Fibroblast of skin of back (primary cell): ENCODE measurements at regions not wholly inside any gene's neighbourhood (a gene's known extent, or its start where the extent isn't known, plus 50 kb on each side); places are given as distances from the start of the nearest gene placed in this dataset.
"Not testable (repeated sequence)": the region's sequence is repeated elsewhere in the genome, so short reads cannot be mapped to it uniquely, and the experiment has no call there.

Source experiments
- DNase-seq: peaks from one replicate; pipeline ENCODE4 v3.0.0-alpha.2; 2013

DNA sequence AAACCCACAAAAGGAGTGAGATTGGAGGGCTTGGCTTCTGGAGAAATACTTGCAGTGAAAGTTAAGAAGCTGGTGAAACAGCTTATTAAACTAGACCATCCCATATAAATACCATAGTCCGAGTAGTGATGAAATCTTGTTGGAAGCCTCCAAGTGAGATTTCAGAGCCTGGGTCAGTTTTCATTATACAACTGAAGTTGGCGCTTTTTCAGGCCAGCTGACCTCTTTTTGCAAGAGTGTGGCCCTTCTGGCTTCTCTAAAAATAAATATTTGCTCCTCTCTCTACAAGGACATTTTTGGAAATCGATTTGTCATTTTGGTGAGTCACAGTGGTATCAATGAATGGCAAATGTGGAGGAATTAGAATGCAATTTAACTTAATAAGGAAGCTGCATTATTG, 51.2 kb upstream of the THRB start:
- no peak for DNase-seq

GRCh38 chr3:24548278-24548677, 53.6 kb upstream of the THRB start:
- peak; percentile 57 for DNase-seq

- peak; percentile 4 for DNase-seq
Measured at GRCh38 chr3:24550588-24550987, 55.9 kb upstream of the THRB start.

GRCh38 chr3:24551626-24552025, 57.0 kb upstream of the THRB start:
- DNase-seq: no peak

GRCh38 chr3:24562895-24563294, 68.2 kb upstream of the THRB start:
- no peak for DNase-seq

- DNase-seq: no peak
Measured at GRCh38 chr3:24565053-24565452, 70.4 kb upstream of the THRB start.

- DNase-seq: no peak
Measured at GRCh38 chr3:24565656-24566055, 71.0 kb upstream of the THRB start.

DNA sequence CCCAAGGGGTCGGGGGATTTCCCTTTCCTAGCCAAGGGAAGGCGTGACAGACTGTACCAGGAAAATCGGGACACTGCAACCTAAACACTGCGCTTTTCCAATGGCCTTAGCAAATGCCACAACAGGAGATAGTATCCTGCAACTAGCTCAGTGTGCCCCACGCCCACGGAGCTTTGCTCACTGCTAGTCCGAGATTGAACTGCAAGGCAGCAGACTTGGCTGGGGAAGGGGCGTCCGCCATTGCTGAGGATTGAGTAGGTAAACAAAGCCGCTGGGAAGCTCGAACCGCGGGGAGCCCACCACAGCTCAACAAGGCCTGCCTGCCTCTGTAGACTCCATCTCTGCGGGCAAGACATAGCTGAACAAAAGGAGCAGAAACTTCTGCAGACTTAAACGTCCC, 72.3 kb upstream of the THRB start:
- no peak for DNase-seq

- DNase-seq: not testable (repeated sequence)
Measured at GRCh38 chr3:24572409-24572808, 77.8 kb upstream of the THRB start.

DNA sequence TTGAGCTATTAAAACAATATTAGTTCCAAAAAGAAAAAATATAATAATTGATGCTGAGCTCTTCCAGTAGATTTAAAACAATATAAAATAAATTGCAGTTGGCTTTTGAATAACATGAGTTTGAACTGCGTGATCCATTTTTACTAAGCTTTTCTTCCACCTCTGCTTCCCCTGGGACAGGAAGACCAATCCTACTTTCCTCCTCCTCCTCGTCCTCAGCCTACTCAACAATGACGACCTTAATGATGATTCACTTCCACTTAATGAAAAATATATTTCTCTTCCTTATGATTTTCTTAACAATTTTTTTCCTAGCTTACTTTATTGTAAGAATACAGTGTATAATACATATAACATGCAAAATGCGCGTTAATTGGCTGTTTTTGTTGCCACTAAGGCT, 78.9 kb upstream of the THRB start:
- DNase-seq: no peak

DNA sequence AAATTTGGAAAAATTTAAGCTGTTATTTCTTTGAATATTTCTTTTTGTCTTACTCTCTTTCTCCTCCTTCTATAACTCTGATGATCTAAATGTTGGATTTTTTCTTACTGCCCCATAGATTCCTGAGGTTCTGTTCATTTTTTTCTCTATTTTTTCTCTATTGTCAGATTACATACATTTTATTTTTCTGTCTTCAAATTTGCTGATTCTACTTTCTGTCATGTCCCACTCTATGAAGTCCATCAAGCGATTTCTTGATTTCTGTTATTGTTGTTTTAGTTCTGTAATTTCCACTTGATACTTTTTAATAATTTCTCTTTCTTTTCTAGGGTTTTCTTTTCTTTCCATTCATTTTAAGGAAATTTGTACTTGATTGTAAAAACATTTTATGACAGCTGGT, 83.7 kb upstream of the THRB start:
- DNase-seq: no peak

DNA sequence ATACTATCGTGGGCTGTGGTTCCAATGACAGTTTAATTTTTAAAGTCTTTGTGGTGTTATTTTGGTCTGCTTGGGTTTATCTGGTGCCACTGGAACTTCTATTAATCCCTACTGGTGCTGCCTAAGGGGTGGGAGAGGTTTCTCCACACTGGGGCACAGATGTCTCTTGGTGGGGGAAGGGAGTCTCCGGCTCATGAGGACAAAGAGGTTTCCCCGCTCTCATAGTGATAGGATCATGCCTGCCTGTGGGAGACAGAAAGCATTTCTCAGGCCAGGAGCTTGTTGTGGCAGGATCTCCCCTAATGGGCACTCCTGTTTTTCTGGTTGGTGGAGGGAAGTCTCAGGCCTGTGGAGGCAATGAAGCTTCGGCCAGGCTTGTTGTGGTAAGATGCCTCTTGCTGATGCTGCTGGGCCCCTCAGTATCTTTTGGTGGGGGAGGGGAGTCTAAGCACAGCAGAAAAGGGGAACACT, 84.3 kb upstream of the THRB start:
- DNase-seq: no peak

GRCh38 chr3:24582431-24583403, 88.1 kb upstream of the THRB start:
- no peak for DNase-seq

DNA sequence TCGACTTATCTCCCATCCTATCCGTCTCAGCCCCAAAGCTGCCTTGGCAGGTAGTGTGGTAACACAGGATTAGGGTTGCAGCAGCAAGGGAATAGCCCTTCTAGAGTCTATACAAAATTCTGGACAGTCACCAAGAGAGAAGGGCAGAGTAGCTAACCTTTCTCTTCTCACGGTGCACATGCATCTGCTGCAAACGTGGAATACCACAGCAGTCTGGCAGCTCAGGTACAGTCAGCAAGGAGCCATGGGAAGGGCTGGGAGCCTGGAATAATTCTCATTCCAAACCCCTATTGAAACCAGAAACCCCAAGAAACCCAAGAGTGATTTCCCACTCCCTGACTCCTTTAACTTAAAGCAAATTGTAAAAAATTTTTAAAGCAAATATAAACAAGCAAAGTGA, 92.3 kb upstream of the THRB start:
- DNase-seq: no peak

- no peak for DNase-seq
Measured at GRCh38 chr3:24588629-24589512, 94.2 kb upstream of the THRB start.

DNA sequence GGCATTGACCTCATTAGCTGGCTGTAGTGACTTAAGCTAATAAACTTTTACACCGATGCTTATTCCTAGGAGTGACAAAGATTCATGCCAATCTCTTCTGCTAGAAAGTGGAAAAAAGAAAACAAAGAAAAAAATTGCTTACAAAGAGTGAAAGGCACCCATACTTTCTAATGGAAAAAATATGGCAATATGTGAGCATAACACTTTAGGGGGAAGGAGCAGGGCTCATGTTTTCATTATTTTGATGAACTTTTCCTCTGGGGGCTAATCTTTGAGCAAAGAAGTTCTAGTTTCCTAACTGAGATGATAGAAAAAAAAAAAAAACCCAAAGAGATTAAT, 94.8 kb upstream of the THRB start:
- no peak for DNase-seq

DNA sequence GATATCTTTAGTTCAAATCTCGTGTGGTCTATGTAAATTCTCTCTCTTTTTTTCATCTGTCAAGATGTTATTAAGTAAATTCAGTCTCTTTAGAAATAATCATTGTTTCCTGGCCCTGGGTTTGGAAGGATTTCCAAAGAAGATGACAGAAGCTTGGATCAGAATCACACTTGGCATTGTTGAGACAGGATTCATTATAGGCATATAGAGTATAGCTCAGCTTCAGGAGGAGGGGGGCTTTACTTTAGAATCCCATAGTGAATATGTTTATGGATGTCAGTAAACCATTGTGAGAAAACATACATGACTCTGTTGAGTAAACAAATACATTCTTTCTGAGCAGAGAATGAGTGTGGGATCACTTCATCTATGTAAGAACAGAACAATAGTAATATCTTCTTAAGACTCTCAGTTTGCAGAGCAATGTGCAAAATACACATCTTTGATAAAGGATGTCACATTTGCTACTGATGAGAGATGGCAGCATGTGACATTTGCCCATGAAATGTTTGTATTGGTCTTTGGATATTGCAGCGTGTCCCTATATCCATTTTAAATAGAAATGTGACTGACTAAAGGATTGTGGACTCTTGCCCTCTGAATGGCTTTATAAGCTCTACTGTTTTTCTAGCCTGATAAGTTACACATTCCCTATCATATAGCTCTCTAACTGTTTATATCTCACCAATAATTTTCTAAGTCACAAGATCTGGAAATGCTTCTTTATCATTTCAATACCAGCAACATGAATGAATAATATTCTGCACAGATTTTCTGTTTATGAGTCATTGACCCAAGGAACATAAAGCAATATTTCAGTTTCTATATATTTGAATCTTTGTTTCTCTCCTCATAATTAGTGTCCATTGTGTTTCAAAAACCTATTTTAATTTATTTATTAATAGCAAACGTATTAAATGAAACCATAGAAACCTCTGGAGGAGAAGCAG, 95.6 kb upstream of the THRB start:
- DNase-seq: peak; percentile 36

GRCh38 chr3:24591191-24591590, 96.5 kb upstream of the THRB start:
- no peak for DNase-seq

- DNase-seq: peak; percentile 63
Measured at GRCh38 chr3:24591661-24592555, 97.3 kb upstream of the THRB start.

GRCh38 chr3:24594161-24594560, 99.5 kb upstream of the THRB start:
- no peak for DNase-seq

DNA sequence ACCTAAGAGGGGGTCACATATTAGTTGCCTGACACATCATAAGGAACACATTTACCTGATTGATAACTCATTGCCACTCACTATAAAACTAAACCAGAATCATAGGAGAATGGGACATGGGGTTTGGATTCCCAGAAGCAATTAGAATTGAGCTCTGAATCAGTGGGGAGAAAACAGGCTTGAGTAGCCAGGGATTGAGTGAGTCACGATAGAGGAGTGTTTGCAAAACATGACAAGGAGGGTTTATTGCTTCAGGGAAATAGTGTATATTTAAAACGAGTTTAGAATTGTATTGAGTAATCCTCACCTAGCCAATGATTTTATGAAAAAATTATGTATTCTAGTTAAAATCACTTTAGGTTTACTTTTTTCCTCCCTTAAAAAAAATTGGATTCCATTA, 101.1 kb upstream of the THRB start:
- DNase-seq: no peak
